ENCODE measurements at regions not wholly inside any gene's neighbourhood (a gene's known extent, or its start where the extent isn't known, plus 50 kb on each side); places are given as distances from the start of the nearest gene placed in this dataset.

DNA sequence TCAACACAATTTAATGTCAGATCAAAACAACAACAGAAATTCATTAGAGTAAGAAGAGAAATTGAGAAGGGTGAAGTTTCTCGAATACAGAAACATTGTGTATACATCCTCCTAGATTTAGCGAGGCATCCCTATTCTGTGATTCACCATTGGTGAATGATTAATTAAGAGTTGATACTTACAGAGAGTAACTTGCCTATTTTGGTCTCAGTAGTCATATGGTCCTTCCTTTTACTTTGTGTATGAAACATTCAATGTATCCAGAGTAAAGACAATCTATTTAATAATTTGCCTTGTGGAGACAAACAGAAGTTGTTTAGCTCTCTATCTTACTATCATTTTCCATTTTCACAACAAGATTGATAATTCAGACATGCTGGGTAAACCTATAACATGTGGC, 432.0 kb downstream of the ZPLD1 start:
- TF ChIP-seq TAF1 (IDR thresholded peaks at IDR 0.05; ENCODE audit: low read depth) (no peak), EZH2 (IDR thresholded peaks at IDR 0.05; ENCODE audit: borderline replicate concordance, insufficient read depth, low read length, poor library complexity, severe bottlenecking) (no peak), POLR2AphosphoS5 (IDR thresholded peaks at IDR 0.05) (no peak)
- TF ChIP-seq, protein P1, sequence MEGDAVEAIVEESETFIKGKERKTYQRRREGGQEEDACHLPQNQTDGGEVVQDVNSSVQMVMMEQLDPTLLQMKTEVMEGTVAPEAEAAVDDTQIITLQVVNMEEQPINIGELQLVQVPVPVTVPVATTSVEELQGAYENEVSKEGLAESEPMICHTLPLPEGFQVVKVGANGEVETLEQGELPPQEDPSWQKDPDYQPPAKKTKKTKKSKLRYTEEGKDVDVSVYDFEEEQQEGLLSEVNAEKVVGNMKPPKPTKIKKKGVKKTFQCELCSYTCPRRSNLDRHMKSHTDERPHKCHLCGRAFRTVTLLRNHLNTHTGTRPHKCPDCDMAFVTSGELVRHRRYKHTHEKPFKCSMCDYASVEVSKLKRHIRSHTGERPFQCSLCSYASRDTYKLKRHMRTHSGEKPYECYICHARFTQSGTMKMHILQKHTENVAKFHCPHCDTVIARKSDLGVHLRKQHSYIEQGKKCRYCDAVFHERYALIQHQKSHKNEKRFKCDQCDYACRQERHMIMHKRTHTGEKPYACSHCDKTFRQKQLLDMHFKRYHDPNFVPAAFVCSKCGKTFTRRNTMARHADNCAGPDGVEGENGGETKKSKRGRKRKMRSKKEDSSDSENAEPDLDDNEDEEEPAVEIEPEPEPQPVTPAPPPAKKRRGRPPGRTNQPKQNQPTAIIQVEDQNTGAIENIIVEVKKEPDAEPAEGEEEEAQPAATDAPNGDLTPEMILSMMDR (IDR thresholded peaks at IDR 0.05; ENCODE audit: poor library complexity, severe bottlenecking) = no peak
